ENCODE measurements at regions not wholly inside any gene's neighbourhood (a gene's known extent, or its start where the extent isn't known, plus 50 kb on each side); places are given as distances from the start of the nearest gene placed in this dataset.
"Not testable (repeated sequence)": the region's sequence is repeated elsewhere in the genome, so short reads cannot be mapped to it uniquely, and the experiment has no call there.

- not testable (repeated sequence) for TF ChIP-seq RAD21 (IDR thresholded peaks at IDR 0.05; ENCODE audit: low read depth); MAX (IDR thresholded peaks at IDR 0.05)
Measured at GRCh38 chr2:221944452-221944851, 354.3 kb downstream of the PAX3 start.

Data from HCT116 (cell line).